Adrenal gland (tissue), 5 donors: ENCODE measurements at regions not wholly inside any gene's neighbourhood (a gene's known extent, or its start where the extent isn't known, plus 50 kb on each side); places are given as distances from the start of the nearest gene placed in this dataset.

Experiments used
- CTCF ChIP-seq, 6 experiments: fragments of 450-650 bp in 4 of 6; fragments of 200-600 bp in 2 of 6; sonication (generic) in 1 of 6; IDR thresholded peaks; 1 replicate in 5 of 6; 2 replicates in 1 of 6; pipeline versions ENCODE4 v1.5.1 to v1.8.0; 2016 to 2021; ENCODE audit warnings: antibody characterized with exemption in 6 of 6, mild to moderate bottlenecking in 2 of 6, moderate library complexity in 1 of 6
- POLR2A ChIP-seq, 2 donors: fragments of 450-650 bp; IDR thresholded peaks; one replicate each; pipeline ENCODE4 v1.6.1; 2017; ENCODE audit warnings: antibody characterized with exemption in 2 of 2, mild to moderate bottlenecking in 2 of 2, moderate library complexity in 1 of 2
- donor health status: DM: no; HTN: no; CAD: no.

- TF ChIP-seq CTCF (IDR thresholded peaks at IDR 0.05) (no peak), POLR2A (IDR thresholded peaks at IDR 0.05) (no peak)
These were observed 243.5 kb upstream of the FANCL start for GRCh38 chr2:58484629-58485028.
